ENCODE measurements at regions not wholly inside any gene's neighbourhood (a gene's known extent, or its start where the extent isn't known, plus 50 kb on each side); places are given as distances from the start of the nearest gene placed in this dataset.

DNA sequence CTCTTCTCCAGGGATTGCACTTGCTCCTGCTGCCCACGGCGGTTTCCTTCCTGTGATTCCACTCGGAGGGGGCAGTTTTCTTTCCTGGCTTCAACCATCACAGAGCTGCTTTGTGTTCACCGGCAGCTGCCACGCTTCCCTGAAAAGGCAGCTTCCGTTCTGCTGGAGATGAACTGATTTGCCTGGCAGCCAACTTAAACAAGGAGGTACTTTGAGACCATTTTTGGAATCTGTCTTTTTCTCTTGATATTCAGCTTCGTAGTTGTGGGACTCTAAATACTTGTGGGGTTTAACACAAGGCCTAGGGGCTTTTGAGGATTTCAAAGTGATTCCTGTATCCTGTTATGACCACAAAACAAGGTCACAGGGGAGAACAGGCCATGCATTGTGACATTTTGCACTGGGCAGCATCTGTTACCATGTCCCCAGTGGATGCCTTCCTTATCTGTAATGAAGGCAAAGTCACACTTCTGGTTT lies 192.0 kb downstream of the MTRR start (continued):
- TF ChIP-seq, protein P1, sequence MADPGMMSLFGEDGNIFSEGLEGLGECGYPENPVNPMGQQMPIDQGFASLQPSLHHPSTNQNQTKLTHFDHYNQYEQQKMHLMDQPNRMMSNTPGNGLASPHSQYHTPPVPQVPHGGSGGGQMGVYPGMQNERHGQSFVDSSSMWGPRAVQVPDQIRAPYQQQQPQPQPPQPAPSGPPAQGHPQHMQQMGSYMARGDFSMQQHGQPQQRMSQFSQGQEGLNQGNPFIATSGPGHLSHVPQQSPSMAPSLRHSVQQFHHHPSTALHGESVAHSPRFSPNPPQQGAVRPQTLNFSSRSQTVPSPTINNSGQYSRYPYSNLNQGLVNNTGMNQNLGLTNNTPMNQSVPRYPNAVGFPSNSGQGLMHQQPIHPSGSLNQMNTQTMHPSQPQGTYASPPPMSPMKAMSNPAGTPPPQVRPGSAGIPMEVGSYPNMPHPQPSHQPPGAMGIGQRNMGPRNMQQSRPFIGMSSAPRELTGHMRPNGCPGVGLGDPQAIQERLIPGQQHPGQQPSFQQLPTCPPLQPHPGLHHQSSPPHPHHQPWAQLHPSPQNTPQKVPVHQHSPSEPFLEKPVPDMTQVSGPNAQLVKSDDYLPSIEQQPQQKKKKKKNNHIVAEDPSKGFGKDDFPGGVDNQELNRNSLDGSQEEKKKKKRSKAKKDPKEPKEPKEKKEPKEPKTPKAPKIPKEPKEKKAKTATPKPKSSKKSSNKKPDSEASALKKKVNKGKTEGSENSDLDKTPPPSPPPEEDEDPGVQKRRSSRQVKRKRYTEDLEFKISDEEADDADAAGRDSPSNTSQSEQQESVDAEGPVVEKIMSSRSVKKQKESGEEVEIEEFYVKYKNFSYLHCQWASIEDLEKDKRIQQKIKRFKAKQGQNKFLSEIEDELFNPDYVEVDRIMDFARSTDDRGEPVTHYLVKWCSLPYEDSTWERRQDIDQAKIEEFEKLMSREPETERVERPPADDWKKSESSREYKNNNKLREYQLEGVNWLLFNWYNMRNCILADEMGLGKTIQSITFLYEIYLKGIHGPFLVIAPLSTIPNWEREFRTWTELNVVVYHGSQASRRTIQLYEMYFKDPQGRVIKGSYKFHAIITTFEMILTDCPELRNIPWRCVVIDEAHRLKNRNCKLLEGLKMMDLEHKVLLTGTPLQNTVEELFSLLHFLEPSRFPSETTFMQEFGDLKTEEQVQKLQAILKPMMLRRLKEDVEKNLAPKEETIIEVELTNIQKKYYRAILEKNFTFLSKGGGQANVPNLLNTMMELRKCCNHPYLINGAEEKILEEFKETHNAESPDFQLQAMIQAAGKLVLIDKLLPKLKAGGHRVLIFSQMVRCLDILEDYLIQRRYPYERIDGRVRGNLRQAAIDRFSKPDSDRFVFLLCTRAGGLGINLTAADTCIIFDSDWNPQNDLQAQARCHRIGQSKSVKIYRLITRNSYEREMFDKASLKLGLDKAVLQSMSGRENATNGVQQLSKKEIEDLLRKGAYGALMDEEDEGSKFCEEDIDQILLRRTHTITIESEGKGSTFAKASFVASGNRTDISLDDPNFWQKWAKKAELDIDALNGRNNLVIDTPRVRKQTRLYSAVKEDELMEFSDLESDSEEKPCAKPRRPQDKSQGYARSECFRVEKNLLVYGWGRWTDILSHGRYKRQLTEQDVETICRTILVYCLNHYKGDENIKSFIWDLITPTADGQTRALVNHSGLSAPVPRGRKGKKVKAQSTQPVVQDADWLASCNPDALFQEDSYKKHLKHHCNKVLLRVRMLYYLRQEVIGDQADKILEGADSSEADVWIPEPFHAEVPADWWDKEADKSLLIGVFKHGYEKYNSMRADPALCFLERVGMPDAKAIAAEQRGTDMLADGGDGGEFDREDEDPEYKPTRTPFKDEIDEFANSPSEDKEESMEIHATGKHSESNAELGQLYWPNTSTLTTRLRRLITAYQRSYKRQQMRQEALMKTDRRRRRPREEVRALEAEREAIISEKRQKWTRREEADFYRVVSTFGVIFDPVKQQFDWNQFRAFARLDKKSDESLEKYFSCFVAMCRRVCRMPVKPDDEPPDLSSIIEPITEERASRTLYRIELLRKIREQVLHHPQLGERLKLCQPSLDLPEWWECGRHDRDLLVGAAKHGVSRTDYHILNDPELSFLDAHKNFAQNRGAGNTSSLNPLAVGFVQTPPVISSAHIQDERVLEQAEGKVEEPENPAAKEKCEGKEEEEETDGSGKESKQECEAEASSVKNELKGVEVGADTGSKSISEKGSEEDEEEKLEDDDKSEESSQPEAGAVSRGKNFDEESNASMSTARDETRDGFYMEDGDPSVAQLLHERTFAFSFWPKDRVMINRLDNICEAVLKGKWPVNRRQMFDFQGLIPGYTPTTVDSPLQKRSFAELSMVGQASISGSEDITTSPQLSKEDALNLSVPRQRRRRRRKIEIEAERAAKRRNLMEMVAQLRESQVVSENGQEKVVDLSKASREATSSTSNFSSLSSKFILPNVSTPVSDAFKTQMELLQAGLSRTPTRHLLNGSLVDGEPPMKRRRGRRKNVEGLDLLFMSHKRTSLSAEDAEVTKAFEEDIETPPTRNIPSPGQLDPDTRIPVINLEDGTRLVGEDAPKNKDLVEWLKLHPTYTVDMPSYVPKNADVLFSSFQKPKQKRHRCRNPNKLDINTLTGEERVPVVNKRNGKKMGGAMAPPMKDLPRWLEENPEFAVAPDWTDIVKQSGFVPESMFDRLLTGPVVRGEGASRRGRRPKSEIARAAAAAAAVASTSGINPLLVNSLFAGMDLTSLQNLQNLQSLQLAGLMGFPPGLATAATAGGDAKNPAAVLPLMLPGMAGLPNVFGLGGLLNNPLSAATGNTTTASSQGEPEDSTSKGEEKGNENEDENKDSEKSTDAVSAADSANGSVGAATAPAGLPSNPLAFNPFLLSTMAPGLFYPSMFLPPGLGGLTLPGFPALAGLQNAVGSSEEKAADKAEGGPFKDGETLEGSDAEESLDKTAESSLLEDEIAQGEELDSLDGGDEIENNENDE (IDR thresholded peaks at IDR 0.05; ENCODE audit: insufficient replicate concordance, low read length) = no peak
- TF ChIP-seq SIRT6 (IDR thresholded peaks at IDR 0.05; ENCODE audit: low read length) = no peak
- no peak for TF ChIP-seq CREB1 (IDR thresholded peaks at IDR 0.05)
- no peak for TF ChIP-seq RNF2 (IDR thresholded peaks at IDR 0.05; ENCODE audit: borderline replicate concordance, low read depth, low read length, missing control alignments, poor library complexity, severe bottlenecking)
- no peak for TF ChIP-seq SIN3A (conservative IDR thresholded peaks at IDR 0.05 in 1 of 2, IDR thresholded peaks at IDR 0.05 in 1 of 2; ENCODE audit: low read depth in 1 of 2, low read length in 2 of 2)
- TF ChIP-seq, protein P2, sequence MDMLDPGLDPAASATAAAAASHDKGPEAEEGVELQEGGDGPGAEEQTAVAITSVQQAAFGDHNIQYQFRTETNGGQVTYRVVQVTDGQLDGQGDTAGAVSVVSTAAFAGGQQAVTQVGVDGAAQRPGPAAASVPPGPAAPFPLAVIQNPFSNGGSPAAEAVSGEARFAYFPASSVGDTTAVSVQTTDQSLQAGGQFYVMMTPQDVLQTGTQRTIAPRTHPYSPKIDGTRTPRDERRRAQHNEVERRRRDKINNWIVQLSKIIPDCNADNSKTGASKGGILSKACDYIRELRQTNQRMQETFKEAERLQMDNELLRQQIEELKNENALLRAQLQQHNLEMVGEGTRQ (IDR thresholded peaks at IDR 0.05; ENCODE audit: low read length) = no peak
- no peak for TF ChIP-seq SAP30 (IDR thresholded peaks at IDR 0.05; ENCODE audit: insufficient read depth, insufficient replicate concordance, low read length)
- no peak for TF ChIP-seq HDAC6 (IDR thresholded peaks at IDR 0.05; ENCODE audit: low read depth, low read length)
- no peak for TF ChIP-seq KDM5A (IDR thresholded peaks at IDR 0.05; ENCODE audit: low read length)
- TF ChIP-seq JUN (IDR thresholded peaks at IDR 0.05; ENCODE audit: low read depth, low read length) = no peak

Data from H1 (cell line).